Motor neuron (in vitro differentiated cells): ENCODE measurements at regions not wholly inside any gene's neighbourhood (a gene's known extent, or its start where the extent isn't known, plus 50 kb on each side); places are given as distances from the start of the nearest gene placed in this dataset.

Experiments used
- ATAC-seq, 8 experiments: fragments of 200-7000 bp; cut with Tn5 transposase; replicated peaks in 6 of 8; 2 replicates each; pipeline ENCODE4 v1.8.0; 2021; ENCODE audit warnings: mild to moderate bottlenecking in 8 of 8, moderate library complexity in 8 of 8
- H3K27ac ChIP-seq, 2 donors: fragments of 250-450 bp; sonication (Bioruptor Pico); 2 replicates each; pipeline ENCODE4 v1.9.0; 2021; ENCODE audit warnings: antibody characterized with exemption in 2 of 2, mild to moderate bottlenecking in 2 of 2, moderate library complexity in 1 of 2
- H3K4me1 ChIP-seq, 2 donors: fragments of 250-450 bp; sonication (Bioruptor Pico); replicated peaks in 1 of 2; 2 replicates each; pipeline ENCODE4 v1.6.1; 2021; ENCODE audit warnings: antibody characterized with exemption in 2 of 2, mild to moderate bottlenecking in 2 of 2, moderate library complexity in 1 of 2
- H3K4me3 ChIP-seq, 5 donors: fragments of 250-450 bp; sonication (Bioruptor Pico); 2 replicates each; pipeline ENCODE4 v1.9.0; 2021; ENCODE audit warnings: antibody characterized with exemption in 5 of 5, mild to moderate bottlenecking in 5 of 5, moderate library complexity in 4 of 5
- WGBS, 10 experiments: fragments of 450-650 bp; shearing (Covaris generic); methylation state at CpG; one replicate each; pipeline ENCODE4 v1.0.0; 2022; 5-methylcytosine and 5-hydroxymethylcytosine counted together
- in situ Hi-C, 9 experiments: fragments of 400-800 bp; cut with MboI; loops; one replicate each; pipeline ENCODE4 v1.15.0; 2021; ENCODE audit warnings: low sequenced_read_pairs in 9 of 9, low pct_unique_long_range_greater_than_20kb in 2 of 9; ENCODE audit not compliant: unreplicated experiment in 9 of 9

DNA sequence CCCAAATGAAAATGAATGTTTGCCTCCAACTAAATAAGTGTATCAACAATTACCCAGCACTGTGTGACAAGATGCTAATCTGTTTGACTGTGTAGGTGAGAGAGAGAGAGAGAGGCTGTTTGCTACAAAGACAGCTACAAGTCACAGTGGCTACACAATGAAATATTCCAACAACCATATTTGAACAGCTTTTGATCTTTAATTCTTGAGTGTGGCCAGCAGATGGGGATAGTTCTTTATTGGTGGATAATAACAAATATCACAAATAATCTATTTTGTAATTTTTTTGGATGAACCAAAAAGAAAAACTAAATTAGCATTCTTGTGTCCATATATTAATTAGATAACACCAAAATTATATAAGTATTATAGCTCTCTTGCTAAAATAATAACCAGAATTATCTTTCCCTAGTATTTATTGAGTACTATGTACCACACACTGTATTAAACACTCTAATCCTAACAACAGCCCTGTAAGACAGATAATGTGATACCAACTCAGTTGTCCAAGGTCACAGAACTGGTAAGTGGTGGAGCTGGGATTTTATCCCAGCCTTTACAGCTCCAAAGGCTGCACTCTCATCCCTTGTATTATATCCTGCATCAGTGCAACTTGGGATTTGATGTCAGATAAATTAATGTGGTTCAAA, 61.9 kb upstream of the C3orf80 start:
- no peak overlapping the region for H3K4me3 ChIP-seq
- ATAC-seq, result peak in 3 of 8 experiments; percentile 17 to 38 (median 19)
- H3K27ac ChIP-seq, result no peak overlapping the region
- in situ Hi-C loops, result loop anchor here in 2 of 9 experiments (10.0 to 25.0 kb wide), 2 partner anchors 174 to 181 kb away; no protein-coding TSS in a partner anchor
- peaks cover 15 to 36% of the 10 kb centered on the region in 2 donors for H3K4me1 ChIP-seq

DNA sequence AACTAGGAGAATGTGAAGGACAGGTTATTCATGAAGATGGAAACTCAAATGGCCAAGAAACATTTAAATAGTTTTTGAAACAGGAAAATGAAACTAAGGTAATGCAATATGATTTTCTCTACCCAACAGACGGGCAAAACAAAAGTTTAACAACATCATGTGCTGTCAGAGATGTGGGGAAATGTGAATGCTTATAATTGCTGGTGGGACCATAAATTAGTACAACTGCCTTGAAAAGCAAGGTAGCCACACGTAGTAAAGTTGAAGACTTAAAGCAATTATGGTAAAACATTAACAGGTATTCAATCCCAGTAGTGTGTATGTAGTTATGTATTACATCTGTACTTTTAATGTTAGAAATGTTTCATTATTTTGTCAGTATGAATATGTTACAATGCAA, 57.0 kb upstream of the C3orf80 start:
- Histone ChIP-seq H3K27ac (no peak overlapping the region), H3K4me3 (no peak overlapping the region), H3K4me1 (peaks cover 0 to 6% of the 10 kb centered on the region in 2 donors)
- 50 to 88% (median 78%) methylated on average over 1 to 2 of the region's 2 CpGs; no CpG with 5 or more reads in 2 of the 10 experiments for WGBS, 10 experiments
- in situ Hi-C loops, result loop anchor here in 2 of 9 experiments (10.0 to 25.0 kb wide), 2 partner anchors 169 to 177 kb away; no protein-coding TSS in a partner anchor
- ATAC-seq, result no peak

- Histone ChIP-seq H3K27ac (no peak overlapping the region), H3K4me3 (no peak overlapping the region), H3K4me1 (no peaks in the 10 kb centered on the region)
- WGBS, 10 experiments, result 6 to 100% (median 78%) methylated on average over 1 to 7 of the region's 7 CpGs
- peak in 2 of 8 experiments; percentile 79 to 84 for ATAC-seq
- in situ Hi-C loops, result loop anchor here in 2 of 9 experiments (10.0 to 25.0 kb wide), 2 partner anchors 168 to 175 kb away; no protein-coding TSS in a partner anchor
Measured at GRCh38 chr3:160169139-160169976, 55.9 kb upstream of the C3orf80 start.

DNA sequence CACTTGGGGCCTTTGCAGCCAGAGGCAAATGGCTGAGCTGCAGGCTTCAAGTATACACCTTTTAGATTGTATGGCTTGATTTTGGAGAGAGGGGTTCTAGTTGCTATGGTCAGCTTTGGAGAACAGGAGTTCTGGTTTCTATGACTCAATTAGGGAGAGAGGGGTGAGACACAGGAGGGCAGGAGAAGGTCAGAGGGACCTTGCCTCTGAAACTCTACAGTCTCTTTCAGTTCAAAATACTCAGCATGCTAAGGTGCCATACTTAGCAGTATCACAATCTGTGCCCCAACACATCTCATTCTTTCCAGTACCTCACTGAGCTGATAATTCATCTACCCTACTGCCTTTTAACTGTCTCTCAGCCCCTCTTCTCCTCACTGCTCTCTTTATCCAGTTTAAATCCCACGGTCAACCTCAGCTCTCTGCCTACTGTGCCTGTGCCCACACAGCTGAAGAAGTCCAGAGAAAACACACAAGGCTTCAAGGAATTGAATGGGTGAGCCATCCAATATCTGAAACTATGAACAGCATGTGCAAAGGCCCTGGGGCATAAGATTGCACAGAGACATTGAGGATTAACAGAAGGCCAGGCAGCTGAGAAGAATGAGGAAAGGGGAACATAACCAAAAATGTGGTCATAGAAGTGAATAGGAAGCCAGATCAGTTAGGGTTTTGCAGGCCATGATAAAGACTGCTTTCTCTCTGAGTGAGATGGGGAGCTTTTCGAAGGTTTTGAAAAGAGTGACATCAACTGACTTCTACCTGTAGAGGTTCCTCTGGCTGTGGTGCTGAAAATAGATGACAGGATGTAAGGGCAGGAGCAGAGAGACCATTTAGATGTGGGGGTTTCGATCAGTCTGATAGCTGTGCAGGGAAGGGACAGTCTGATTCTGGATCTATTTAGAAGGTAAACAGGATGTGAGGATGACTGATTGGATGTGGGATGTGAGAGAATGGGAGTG, 54.5 kb upstream of the C3orf80 start:
- ATAC-seq, result no peak
- WGBS, 10 experiments, result 80 to 100% (median 97%) methylated on average over 1 to 2 of the region's 3 CpGs; no CpG with 5 or more reads in 4 of the 10 experiments
- in situ Hi-C loops, result loop anchor here in 1 of 9 experiments (25.0 kb wide), 1 partner anchor 167 kb away; no protein-coding TSS in a partner anchor
- H3K4me1 ChIP-seq, result no peaks in the 10 kb centered on the region
- no peak overlapping the region for H3K27ac ChIP-seq
- no peak overlapping the region for H3K4me3 ChIP-seq

- Histone ChIP-seq H3K4me1 (no peaks in the 10 kb centered on the region), H3K27ac (no peak overlapping the region), H3K4me3 (no peak overlapping the region)
- 40 to 100% (median 90%) methylated on average over 1 to 3 of the region's 3 CpGs for WGBS, 10 experiments
- ATAC-seq, result no peak
- in situ Hi-C loops, result loop anchor here in 1 of 9 experiments (25.0 kb wide), 1 partner anchor 165 kb away; no protein-coding TSS in a partner anchor
Measured at GRCh38 chr3:160171813-160172212, 53.4 kb upstream of the C3orf80 start.

DNA sequence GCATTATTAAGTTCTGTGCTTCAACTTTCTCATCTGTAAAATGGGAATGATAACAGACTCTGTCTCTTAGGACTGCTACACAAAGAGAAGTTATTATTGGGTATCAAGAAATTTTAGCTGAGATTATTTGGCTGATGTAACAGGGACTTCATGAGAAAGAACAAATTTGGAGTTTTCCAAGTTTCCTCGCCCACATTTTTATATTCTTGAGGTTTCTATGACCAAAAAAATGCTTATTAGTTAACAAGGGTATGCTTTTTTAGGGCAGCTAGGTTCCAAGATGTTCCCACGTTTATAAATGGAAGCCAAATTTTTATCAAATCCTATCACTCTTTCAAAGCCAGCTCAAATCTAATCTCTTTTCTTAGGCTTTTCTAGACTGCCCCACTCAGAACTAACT, 50.6 kb upstream of the C3orf80 start:
- WGBS, 10 experiments, result 0 to 100% (median 73%) methylated on average over 1 to 2 of the region's 2 CpGs
- ATAC-seq, result no peak
- Histone ChIP-seq H3K4me1 (peaks cover 0 to 2% of the 10 kb centered on the region in 2 donors), H3K4me3 (no peak overlapping the region), H3K27ac (no peak overlapping the region)
- in situ Hi-C loops, result loop anchor here in 1 of 9 experiments (25.0 kb wide), 1 partner anchor 163 kb away; no protein-coding TSS in a partner anchor
